Upper lobe of left lung (tissue), 6 donors: ENCODE measurements at regions not wholly inside any gene's neighbourhood (a gene's known extent, or its start where the extent isn't known, plus 50 kb on each side); places are given as distances from the start of the nearest gene placed in this dataset.

Experiments used
- ATAC-seq, 2 donors: fragments of 200-7000 bp; cut with Tn5 transposase; one replicate each; pipeline ENCODE4 v1.9.1; 2022; ENCODE audit warnings: mild to moderate bottlenecking in 2 of 2, moderate library complexity in 2 of 2; ENCODE audit not compliant: low FRiP score in 2 of 2
- DNase-seq, 2 donors: peaks; one replicate each; pipeline ENCODE4 v3.0.0-alpha.2; 2019 to 2020
- H3K27ac ChIP-seq, 4 donors: fragments of 200-600 bp; sonication (generic); one replicate each; pipeline ENCODE4 v1.5.1; 2016 to 2019
- H3K27me3 ChIP-seq, 4 donors: fragments of 200-600 bp; sonication (generic); one replicate each; pipeline ENCODE4 v1.5.1; 2017 to 2019
- H3K36me3 ChIP-seq, 4 donors: fragments of 200-600 bp; sonication (generic); one replicate each; pipeline ENCODE4 v1.5.1; 2016 to 2019
- H3K4me1 ChIP-seq, 4 donors: fragments of 200-600 bp; sonication (generic); one replicate each; pipeline ENCODE4 v1.5.1; 2018 to 2019
- H3K4me3 ChIP-seq, 4 donors: fragments of 200-600 bp; sonication (generic); one replicate each; pipeline ENCODE4 v1.5.1; 2017 to 2019; ENCODE audit warnings: mild to moderate bottlenecking in 2 of 4, moderate library complexity in 1 of 4
- H3K9me3 ChIP-seq, 4 donors: fragments of 200-600 bp; sonication (generic); one replicate each; pipeline ENCODE4 v1.5.1; 2018 to 2019
- CTCF ChIP-seq, 6 experiments: fragments of 450-650 bp in 4 of 6; fragments of 200-600 bp in 2 of 6; sonication (generic) in 2 of 6; IDR thresholded peaks; one replicate each; pipeline ENCODE4 v1.5.1; 2016 to 2019; ENCODE audit warnings: antibody characterized with exemption in 6 of 6
- EP300 ChIP-seq, 4 donors: sonication (generic); formaldehyde crosslinking; IDR thresholded peaks; one replicate each; pipeline ENCODE4 v1.5.1; 2017; ENCODE audit warnings: antibody characterized with exemption in 4 of 4, control low read depth in 2 of 4
- POLR2A ChIP-seq, 4 donors: fragments of 450-650 bp; IDR thresholded peaks; one replicate each; pipeline ENCODE4 v1.5.1; 2016 to 2017; ENCODE audit warnings: antibody characterized with exemption in 4 of 4, mild to moderate bottlenecking in 2 of 4
- POLR2AphosphoS5 ChIP-seq, 2 donors: sonication (generic); formaldehyde crosslinking; IDR thresholded peaks; one replicate each; pipeline ENCODE4 v1.5.1; 2017; ENCODE audit warnings: antibody characterized with exemption in 2 of 2
- WGBS, 2 donors: methylation state at CpG; one replicate each; pipeline ENCODE4 v1.1.5; 2017 to 2018; 5-methylcytosine and 5-hydroxymethylcytosine counted together
- donor health status: DM: no; HTN: no; CAD: no; lungs with moderate emphysema.
- donor health status: DM: no; HTN: yes; CAD: no; lungs with severe emphysema.

GRCh38 chr15:91491101-91491950 lies 362.2 kb upstream of the SLCO3A1 start:
- no peaks in the 10 kb centered on the region for H3K27me3 ChIP-seq
- H3K9me3 ChIP-seq, result no peaks in the 10 kb centered on the region
- H3K27ac ChIP-seq, result no peak overlapping the region
- H3K36me3 ChIP-seq, result no peaks in the 10 kb centered on the region
- no peak for TF ChIP-seq CTCF (IDR thresholded peaks at IDR 0.05)
- TF ChIP-seq POLR2AphosphoS5 (IDR thresholded peaks at IDR 0.05), result no peak
- 65 to 71% methylated on average over 6 of the region's 6 CpGs for WGBS, 2 donors
- H3K4me3 ChIP-seq, result no peak overlapping the region
- DNase-seq, result no peak
- ATAC-seq, result no peak
- H3K4me1 ChIP-seq, result no peaks in the 10 kb centered on the region

- peak in 1 of 2 donors; percentile 59 for DNase-seq
- Histone ChIP-seq H3K9me3 (no peaks in the 10 kb centered on the region), H3K36me3 (no peaks in the 10 kb centered on the region), H3K4me1 (no peaks in the 10 kb centered on the region), H3K27ac (no peak overlapping the region), H3K4me3 (no peak overlapping the region), H3K27me3 (no peaks in the 10 kb centered on the region)
- TF ChIP-seq EP300 (IDR thresholded peaks at IDR 0.05) (no peak), POLR2A (IDR thresholded peaks at IDR 0.05) (no peak), POLR2AphosphoS5 (IDR thresholded peaks at IDR 0.05) (no peak), CTCF (IDR thresholded peaks at IDR 0.05) (no peak)
- 77 to 78% methylated on average over 4 of the region's 4 CpGs for WGBS, 2 donors
- peak; percentile 21 to 51 for ATAC-seq
These were observed 356.5 kb upstream of the SLCO3A1 start for GRCh38 chr15:91496754-91497691.

- Histone ChIP-seq H3K27me3 (no peaks in the 10 kb centered on the region), H3K36me3 (no peaks in the 10 kb centered on the region), H3K9me3 (no peaks in the 10 kb centered on the region), H3K4me3 (no peak overlapping the region), H3K4me1 (no peaks in the 10 kb centered on the region), H3K27ac (no peak overlapping the region)
- ATAC-seq (no peak), DNase-seq (no peak)
- no peak for TF ChIP-seq EP300 (IDR thresholded peaks at IDR 0.05)
- no peak for TF ChIP-seq POLR2A (IDR thresholded peaks at IDR 0.05)
- no peak for TF ChIP-seq POLR2AphosphoS5 (IDR thresholded peaks at IDR 0.05)
- TF ChIP-seq CTCF (IDR thresholded peaks at IDR 0.05), result no peak
- 77 to 90% methylated on average over 4 of the region's 4 CpGs for WGBS, 2 donors
These were observed 355.3 kb upstream of the SLCO3A1 start for GRCh38 chr15:91498046-91498748.

- ATAC-seq (no peak), DNase-seq (no peak)
- Histone ChIP-seq H3K36me3 (no peaks in the 10 kb centered on the region), H3K27ac (no peak overlapping the region), H3K4me3 (no peak overlapping the region), H3K9me3 (no peaks in the 10 kb centered on the region), H3K27me3 (no peaks in the 10 kb centered on the region), H3K4me1 (no peaks in the 10 kb centered on the region)
- TF ChIP-seq POLR2A (IDR thresholded peaks at IDR 0.05) (no peak), EP300 (IDR thresholded peaks at IDR 0.05) (no peak), CTCF (IDR thresholded peaks at IDR 0.05) (no peak)
- WGBS, 2 donors, result 88 to 89% methylated on average over 1 of the region's 1 CpG
These were observed 354.8 kb upstream of the SLCO3A1 start for GRCh38 chr15:91498749-91499062.
